HEK293 (cell line): ENCODE measurements at regions not wholly inside any gene's neighbourhood (a gene's known extent, or its start where the extent isn't known, plus 50 kb on each side); places are given as distances from the start of the nearest gene placed in this dataset.

Experiments
- CTCF ChIA-PET: fragments of 350-600 bp; formaldehyde crosslinking; extraction: SDS; loops from one replicate; lab custom pipeline; 2021; ENCODE audit warnings: antibody characterized with exemption; lab: Yijun Ruan, JAX
- POLR2A ChIA-PET: fragments of 300-600 bp; formaldehyde crosslinking; extraction: SDS; loops from one replicate; lab custom pipeline; 2020; ENCODE audit warnings: antibody characterized with exemption, inconsistent platforms; lab: Yijun Ruan, JAX
- H3K27ac ChIP-seq: fragments of 200-500 bp; sonication (Bioruptor generic); 2 replicates; pipeline ENCODE4 v1.5.1; 2014; ENCODE audit warnings: low read depth, low read length, control low read depth, inconsistent platforms; ENCODE audit errors: extremely low read depth
- H3K36me3 ChIP-seq, 2 experiments: fragments of 200-500 bp in 1 of 2; sonication (Bioruptor generic) in 1 of 2; 1 replicate in 1 of 2; 2 replicates in 1 of 2; pipeline ENCODE4 v1.5.1; 2014 to 2017; ENCODE audit warnings: inconsistent platforms in 2 of 2, low read length in 2 of 2; ENCODE audit not compliant: control insufficient read depth in 2 of 2, insufficient read depth in 1 of 2
- H3K4me1 ChIP-seq: fragments of 200-500 bp; sonication (Bioruptor generic); 2 replicates; pipeline ENCODE4 v1.5.1; 2014; ENCODE audit warnings: mild to moderate bottlenecking, low read length, inconsistent platforms; ENCODE audit not compliant: control insufficient read depth, insufficient read depth
- H3K4me3 ChIP-seq: 2 replicates; pipeline ENCODE4 v1.5.1; 2011; ENCODE audit warnings: low read depth, mild to moderate bottlenecking, control low read depth, low read length, moderate library complexity
- H3K9me3 ChIP-seq: fragments of 200-500 bp; sonication (Bioruptor generic); 2 replicates; pipeline ENCODE4 v1.5.1; 2014; ENCODE audit warnings: low read depth, low read length, inconsistent platforms; ENCODE audit not compliant: control insufficient read depth, insufficient read depth
- GLI2 ChIP-seq: fragments of 450-650 bp; formaldehyde crosslinking; IDR thresholded peaks from 2 replicates; pipeline ENCODE4; 2017; ENCODE audit warnings: missing biosample characterization, missing genetic modification characterization, low read depth, borderline replicate concordance
- OSR2 ChIP-seq: fragments of 450-650 bp; formaldehyde crosslinking; IDR thresholded peaks from 2 replicates; pipeline ENCODE4 v1.5.1; 2016; ENCODE audit warnings: missing biosample characterization, missing genetic modification characterization
- REPIN1 ChIP-seq: fragments of 450-650 bp; formaldehyde crosslinking; IDR thresholded peaks from 2 replicates; pipeline ENCODE4 v1.5.1; 2017; ENCODE audit warnings: missing biosample characterization, missing genetic modification characterization, low read depth
- YY2 ChIP-seq: fragments of 450-650 bp; formaldehyde crosslinking; IDR thresholded peaks from 2 replicates; pipeline ENCODE4 v1.5.1; 2016; ENCODE audit warnings: missing biosample characterization, missing genetic modification characterization
- ZNF174 ChIP-seq: fragments of 450-650 bp; formaldehyde crosslinking; IDR thresholded peaks from 2 replicates; pipeline ENCODE4 v1.5.0; 2017; ENCODE audit warnings: missing biosample characterization, mild to moderate bottlenecking, missing genetic modification characterization
- ZNF175 ChIP-seq: fragments of 450-650 bp; formaldehyde crosslinking; IDR thresholded peaks from 2 replicates; pipeline ENCODE4 v1.5.1; 2016; ENCODE audit warnings: missing biosample characterization, missing genetic modification characterization
- ZNF223 ChIP-seq: fragments of 450-650 bp; formaldehyde crosslinking; IDR thresholded peaks from 2 replicates; pipeline ENCODE4 v1.5.1; 2016; ENCODE audit warnings: missing biosample characterization, missing genetic modification characterization
- ZNF248 ChIP-seq: fragments of 450-650 bp; formaldehyde crosslinking; IDR thresholded peaks from 2 replicates; pipeline ENCODE4 v1.5.1; 2017; ENCODE audit warnings: missing biosample characterization, missing genetic modification characterization
- ZNF311 ChIP-seq: fragments of 450-650 bp; formaldehyde crosslinking; IDR thresholded peaks from 2 replicates; pipeline ENCODE4 v1.5.1; 2017; ENCODE audit warnings: missing biosample characterization, missing genetic modification characterization, borderline replicate concordance
- ZNF473 ChIP-seq: fragments of 450-650 bp; formaldehyde crosslinking; IDR thresholded peaks from 2 replicates; pipeline ENCODE4 v1.5.1; 2017; ENCODE audit warnings: missing biosample characterization, missing genetic modification characterization
- ZNF510 ChIP-seq: fragments of 450-650 bp; formaldehyde crosslinking; IDR thresholded peaks from 2 replicates; pipeline ENCODE4 v1.5.1; 2018; ENCODE audit warnings: mild to moderate bottlenecking, missing genetic modification characterization, missing biosample characterization; ENCODE audit not compliant: insufficient replicate concordance
- ZNF514 ChIP-seq: fragments of 450-650 bp; formaldehyde crosslinking; IDR thresholded peaks from 2 replicates; pipeline ENCODE4 v1.5.1; 2016; ENCODE audit warnings: missing biosample characterization, missing genetic modification characterization
- ZNF549 ChIP-seq: fragments of 450-650 bp; IDR thresholded peaks from 2 replicates; pipeline ENCODE4 v1.5.1; 2018; ENCODE audit warnings: missing biosample characterization, missing genetic modification characterization, mild to moderate bottlenecking, inconsistent platforms, moderate library complexity
- ZNF560 ChIP-seq: fragments of 450-650 bp; formaldehyde crosslinking; IDR thresholded peaks from 2 replicates; pipeline ENCODE4 v1.5.1; 2017; ENCODE audit warnings: missing biosample characterization, missing genetic modification characterization, borderline replicate concordance
- ZNF561 ChIP-seq: fragments of 450-650 bp; IDR thresholded peaks from 2 replicates; pipeline ENCODE4 v1.5.1; 2018; ENCODE audit warnings: missing biosample characterization, missing genetic modification characterization, borderline replicate concordance
- TF ChIP-seq, protein P1 (sequence below): fragments of 450-650 bp; formaldehyde crosslinking; IDR thresholded peaks from 2 replicates; pipeline ENCODE4 v1.5.1; 2016; ENCODE audit warnings: missing biosample characterization, missing genetic modification characterization
- TF ChIP-seq, protein P2 (sequence below): fragments of 450-650 bp; formaldehyde crosslinking; IDR thresholded peaks from 2 replicates; pipeline ENCODE4 v1.5.1; 2016; ENCODE audit warnings: missing biosample characterization, missing genetic modification characterization
- TF ChIP-seq, protein P3 (sequence below): fragments of 450-650 bp; formaldehyde crosslinking; conservative IDR thresholded peaks from 2 replicates; pipeline ENCODE4 v1.5.1; 2016; ENCODE audit warnings: low read depth, missing biosample characterization, missing genetic modification characterization
- TF ChIP-seq, protein P4 (sequence below): IDR thresholded peaks from 2 replicates; pipeline ENCODE4 v1.6.1; 2011; ENCODE audit warnings: mild to moderate bottlenecking, low read depth, low read length, borderline replicate concordance

DNA sequence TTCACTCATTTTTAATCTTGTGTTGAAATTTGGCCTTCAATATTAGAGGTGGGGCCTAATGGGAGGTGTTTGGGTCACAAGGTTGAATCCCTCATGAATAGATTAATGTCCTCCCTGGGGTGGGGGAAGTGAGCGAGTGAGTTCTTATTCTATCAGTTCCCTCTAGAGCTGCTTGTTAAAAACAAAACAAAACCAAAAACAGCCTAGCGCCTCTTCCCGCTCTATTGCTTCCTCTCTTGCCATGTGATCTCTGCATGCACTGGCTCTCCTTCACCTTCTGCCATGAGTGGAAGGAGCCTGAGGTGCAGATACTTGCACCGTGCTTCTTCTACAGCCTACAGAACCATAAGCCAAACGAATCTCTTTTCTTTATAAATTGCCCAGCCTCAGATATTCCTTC is 89.6 kb upstream of the SLC35F1 start:
- CTCF ChIA-PET = interaction anchor here (0.6 kb wide), 1 partner anchor 211 kb away, joined by 3 read pairs; no protein-coding TSS in a partner anchor
- Histone ChIP-seq H3K9me3 (no peaks in the 10 kb centered on the region), H3K4me1 (no peaks in the 10 kb centered on the region), H3K27ac (no peak overlapping the region), H3K4me3 (no peak overlapping the region), H3K36me3 (no peaks in the 10 kb centered on the region)
- POLR2A ChIA-PET = no interaction called here
- no peak for TF ChIP-seq ZNF473 (tag by site-specific recombination)
- TF ChIP-seq REPIN1 = no peak
- TF ChIP-seq YY2 (tag by site-specific recombination) = no peak
- no peak for TF ChIP-seq ZNF560 (tag by site-specific recombination)
- TF ChIP-seq OSR2 = no peak
- TF ChIP-seq ZNF561 (tag by site-specific recombination) = no peak
- no peak for TF ChIP-seq ZNF174 (tag by site-specific recombination)
- TF ChIP-seq ZNF514 (tag by site-specific recombination) = no peak
- TF ChIP-seq, protein P1, sequence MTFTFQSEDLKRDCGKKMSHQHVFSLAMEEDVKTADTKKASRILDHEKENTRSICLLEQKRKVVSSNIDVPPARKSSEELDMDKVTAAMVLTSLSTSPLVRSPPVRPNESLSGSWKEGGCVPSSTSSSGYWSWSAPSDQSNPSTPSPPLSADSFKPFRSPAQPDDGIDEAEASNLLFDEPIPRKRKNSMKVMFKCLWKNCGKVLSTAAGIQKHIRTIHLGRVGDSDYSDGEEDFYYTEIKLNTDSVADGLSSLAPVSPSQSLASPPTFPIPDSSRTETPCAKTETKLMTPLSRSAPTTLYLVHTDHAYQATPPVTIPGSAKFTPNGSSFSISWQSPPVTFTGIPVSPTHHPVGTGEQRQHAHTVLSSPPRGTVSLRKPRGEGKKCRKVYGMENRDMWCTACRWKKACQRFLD (tag by site-specific recombination) = no peak
- no peak for TF ChIP-seq ZNF510 (tag by site-specific recombination)
- TF ChIP-seq, protein P2, sequence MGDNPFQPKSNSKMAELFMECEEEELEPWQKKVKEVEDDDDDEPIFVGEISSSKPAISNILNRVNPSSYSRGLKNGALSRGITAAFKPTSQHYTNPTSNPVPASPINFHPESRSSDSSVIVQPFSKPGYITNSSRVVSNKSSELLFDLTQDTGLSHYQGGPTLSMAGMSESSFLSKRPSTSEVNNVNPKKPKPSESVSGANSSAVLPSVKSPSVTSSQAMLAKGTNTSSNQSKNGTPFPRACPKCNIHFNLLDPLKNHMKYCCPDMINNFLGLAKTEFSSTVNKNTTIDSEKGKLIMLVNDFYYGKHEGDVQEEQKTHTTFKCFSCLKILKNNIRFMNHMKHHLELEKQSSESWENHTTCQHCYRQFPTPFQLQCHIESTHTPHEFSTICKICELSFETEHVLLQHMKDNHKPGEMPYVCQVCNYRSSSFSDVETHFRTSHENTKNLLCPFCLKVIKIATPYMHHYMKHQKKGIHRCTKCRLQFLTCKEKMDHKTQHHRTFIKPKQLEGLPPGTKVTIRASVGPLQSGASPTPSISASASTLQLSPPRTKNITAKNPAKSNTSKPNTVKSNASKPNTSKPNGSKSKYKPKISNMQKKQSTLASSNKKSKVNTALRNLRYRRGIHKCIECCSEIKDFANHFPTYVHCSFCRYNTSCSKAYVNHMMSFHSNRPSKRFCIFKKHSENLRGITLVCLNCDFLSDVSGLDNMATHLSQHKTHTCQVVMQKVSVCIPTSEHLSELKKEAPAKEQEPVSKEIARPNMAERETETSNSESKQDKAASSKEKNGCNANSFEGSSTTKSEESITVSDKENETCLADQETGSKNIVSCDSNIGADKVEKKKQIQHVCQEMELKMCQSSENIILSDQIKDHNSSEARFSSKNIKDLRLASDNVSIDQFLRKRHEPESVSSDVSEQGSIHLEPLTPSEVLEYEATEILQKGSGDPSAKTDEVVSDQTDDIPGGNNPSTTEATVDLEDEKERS (tag by site-specific recombination) = no peak
- no peak for TF ChIP-seq ZNF223 (tag by site-specific recombination)
- TF ChIP-seq ZNF549 (tag by site-specific recombination) = no peak
- no peak for TF ChIP-seq GLI2 (tag by site-specific recombination)
- TF ChIP-seq, protein P3, sequence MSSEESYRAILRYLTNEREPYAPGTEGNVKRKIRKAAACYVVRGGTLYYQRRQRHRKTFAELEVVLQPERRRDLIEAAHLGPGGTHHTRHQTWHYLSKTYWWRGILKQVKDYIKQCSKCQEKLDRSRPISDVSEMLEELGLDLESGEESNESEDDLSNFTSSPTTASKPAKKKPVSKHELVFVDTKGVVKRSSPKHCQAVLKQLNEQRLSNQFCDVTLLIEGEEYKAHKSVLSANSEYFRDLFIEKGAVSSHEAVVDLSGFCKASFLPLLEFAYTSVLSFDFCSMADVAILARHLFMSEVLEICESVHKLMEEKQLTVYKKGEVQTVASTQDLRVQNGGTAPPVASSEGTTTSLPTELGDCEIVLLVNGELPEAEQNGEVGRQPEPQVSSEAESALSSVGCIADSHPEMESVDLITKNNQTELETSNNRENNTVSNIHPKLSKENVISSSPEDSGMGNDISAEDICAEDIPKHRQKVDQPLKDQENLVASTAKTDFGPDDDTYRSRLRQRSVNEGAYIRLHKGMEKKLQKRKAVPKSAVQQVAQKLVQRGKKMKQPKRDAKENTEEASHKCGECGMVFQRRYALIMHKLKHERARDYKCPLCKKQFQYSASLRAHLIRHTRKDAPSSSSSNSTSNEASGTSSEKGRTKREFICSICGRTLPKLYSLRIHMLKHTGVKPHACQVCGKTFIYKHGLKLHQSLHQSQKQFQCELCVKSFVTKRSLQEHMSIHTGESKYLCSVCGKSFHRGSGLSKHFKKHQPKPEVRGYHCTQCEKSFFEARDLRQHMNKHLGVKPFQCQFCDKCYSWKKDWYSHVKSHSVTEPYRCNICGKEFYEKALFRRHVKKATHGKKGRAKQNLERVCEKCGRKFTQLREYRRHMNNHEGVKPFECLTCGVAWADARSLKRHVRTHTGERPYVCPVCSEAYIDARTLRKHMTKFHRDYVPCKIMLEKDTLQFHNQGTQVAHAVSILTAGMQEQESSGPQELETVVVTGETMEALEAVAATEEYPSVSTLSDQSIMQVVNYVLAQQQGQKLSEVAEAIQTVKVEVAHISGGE (tag by site-specific recombination) = no peak
- no peak for TF ChIP-seq ZNF248 (tag by site-specific recombination)
- TF ChIP-seq, protein P4, sequence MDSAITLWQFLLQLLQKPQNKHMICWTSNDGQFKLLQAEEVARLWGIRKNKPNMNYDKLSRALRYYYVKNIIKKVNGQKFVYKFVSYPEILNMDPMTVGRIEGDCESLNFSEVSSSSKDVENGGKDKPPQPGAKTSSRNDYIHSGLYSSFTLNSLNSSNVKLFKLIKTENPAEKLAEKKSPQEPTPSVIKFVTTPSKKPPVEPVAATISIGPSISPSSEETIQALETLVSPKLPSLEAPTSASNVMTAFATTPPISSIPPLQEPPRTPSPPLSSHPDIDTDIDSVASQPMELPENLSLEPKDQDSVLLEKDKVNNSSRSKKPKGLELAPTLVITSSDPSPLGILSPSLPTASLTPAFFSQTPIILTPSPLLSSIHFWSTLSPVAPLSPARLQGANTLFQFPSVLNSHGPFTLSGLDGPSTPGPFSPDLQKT = no peak
- TF ChIP-seq ZNF175 (tag by site-specific recombination) = no peak
- no peak for TF ChIP-seq ZNF311 (tag by site-specific recombination)
